ENCODE measurements at regions not wholly inside any gene's neighbourhood (a gene's known extent, or its start where the extent isn't known, plus 50 kb on each side); places are given as distances from the start of the nearest gene placed in this dataset.

- H3K4me1 Mint-ChIP-seq (ENCODE audit: low read depth) = no peaks in the 10 kb centered on the region
- H3K9me3 Mint-ChIP-seq = peaks cover 5% of the 10 kb centered on the region
- no peak overlapping the region for H3K27ac Mint-ChIP-seq
- no peaks in the 10 kb centered on the region for H3K27me3 Mint-ChIP-seq (ENCODE audit: low read depth)
- no peaks in the 10 kb centered on the region for H3K36me3 Mint-ChIP-seq (ENCODE audit: low read depth)
- no peak overlapping the region for H3K4me3 Mint-ChIP-seq
- no peak for DNase-seq (ENCODE audit: low spot score)
These were observed 766.4 kb upstream of the WWC1 start for GRCh38 chr5:167525004-167525403.

DNA sequence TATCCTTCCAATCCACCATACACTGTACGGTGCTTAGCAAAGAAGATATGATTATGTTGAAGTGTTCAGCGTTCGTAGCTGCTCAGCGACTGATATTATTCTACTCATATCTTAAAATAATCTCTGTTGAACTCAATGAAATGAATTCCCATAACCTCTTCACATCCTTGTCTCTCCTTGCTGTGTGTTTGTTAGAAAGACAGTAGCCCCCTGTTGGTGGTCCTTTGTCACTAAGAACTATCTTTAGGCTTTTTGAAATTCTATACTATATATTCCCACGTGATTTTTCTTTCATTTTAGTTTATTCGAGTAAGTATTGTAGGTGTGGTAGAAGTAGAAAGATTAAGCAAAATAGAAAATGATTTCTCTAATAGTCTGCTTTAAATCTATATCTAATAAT lies 762.8 kb upstream of the WWC1 start:
- Mint-ChIP-seq H3K9me3 (no peaks in the 10 kb centered on the region), H3K27ac (no peak overlapping the region), H3K27me3 (ENCODE audit: low read depth) (no peaks in the 10 kb centered on the region), H3K4me1 (ENCODE audit: low read depth) (no peaks in the 10 kb centered on the region), H3K4me3 (no peak overlapping the region), H3K36me3 (ENCODE audit: low read depth) (no peaks in the 10 kb centered on the region)
- no peak for DNase-seq (ENCODE audit: low spot score)

- H3K4me1 Mint-ChIP-seq (ENCODE audit: low read depth) = no peaks in the 10 kb centered on the region
- H3K27ac Mint-ChIP-seq = no peak overlapping the region
- no peak for DNase-seq (ENCODE audit: low spot score)
- H3K9me3 Mint-ChIP-seq = peaks cover 4% of the 10 kb centered on the region
- H3K27me3 Mint-ChIP-seq (ENCODE audit: low read depth) = no peaks in the 10 kb centered on the region
- no peaks in the 10 kb centered on the region for H3K36me3 Mint-ChIP-seq (ENCODE audit: low read depth)
- H3K4me3 Mint-ChIP-seq = no peak overlapping the region
These were observed 760.9 kb upstream of the WWC1 start for GRCh38 chr5:167530548-167530947.

DNA sequence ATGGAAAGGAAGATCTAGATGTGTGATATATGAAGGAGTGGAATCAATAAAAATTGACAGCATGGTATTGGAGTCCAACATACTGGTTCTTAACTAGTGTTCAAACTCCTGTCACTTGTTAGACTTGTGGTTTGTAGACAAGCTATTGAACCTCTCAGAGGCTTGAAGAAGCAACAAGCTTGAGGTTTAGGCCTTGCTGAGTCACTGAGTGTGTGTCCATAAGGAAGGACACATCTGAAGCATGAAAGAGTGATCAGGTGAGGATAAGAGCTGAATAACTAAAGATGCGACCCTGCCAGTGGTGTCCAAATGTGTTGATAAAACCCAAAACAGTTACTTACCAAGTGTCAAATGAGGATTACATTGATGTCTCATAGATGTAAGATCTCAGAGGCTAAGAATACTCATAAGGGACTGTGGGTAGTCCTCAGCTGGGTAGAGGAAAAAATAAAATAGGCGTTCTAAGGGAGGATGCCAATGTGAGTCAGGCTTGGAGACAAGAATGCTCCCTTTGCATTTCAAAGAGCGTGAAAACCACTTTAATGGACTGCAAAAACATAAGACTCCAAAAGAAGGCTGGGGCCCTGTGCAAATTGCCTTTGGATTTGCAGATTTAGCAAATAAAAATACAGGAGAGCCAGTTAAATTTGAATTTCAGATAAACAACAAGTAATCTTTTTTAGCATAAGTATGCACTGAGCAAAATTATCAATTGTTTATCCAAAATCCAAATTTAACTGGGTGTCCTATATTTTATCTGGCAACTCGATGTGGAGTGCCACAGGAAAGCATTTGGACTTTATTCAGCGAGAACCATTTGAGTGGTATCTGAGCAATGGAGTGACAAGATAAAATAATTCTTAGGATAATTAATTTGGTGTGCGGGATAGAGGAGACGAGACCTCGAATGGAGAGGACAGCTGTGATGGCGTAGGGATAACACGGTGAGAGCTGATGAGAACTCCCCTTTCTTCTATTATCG lies 757.3 kb upstream of the WWC1 start:
- Mint-ChIP-seq H3K4me1 (ENCODE audit: low read depth) (no peaks in the 10 kb centered on the region), H3K27ac (no peak overlapping the region), H3K4me3 (no peak overlapping the region), H3K27me3 (ENCODE audit: low read depth) (no peaks in the 10 kb centered on the region), H3K9me3 (peaks cover 4% of the 10 kb centered on the region), H3K36me3 (ENCODE audit: low read depth) (no peaks in the 10 kb centered on the region)
- DNase-seq (ENCODE audit: low spot score) = no peak

DNA sequence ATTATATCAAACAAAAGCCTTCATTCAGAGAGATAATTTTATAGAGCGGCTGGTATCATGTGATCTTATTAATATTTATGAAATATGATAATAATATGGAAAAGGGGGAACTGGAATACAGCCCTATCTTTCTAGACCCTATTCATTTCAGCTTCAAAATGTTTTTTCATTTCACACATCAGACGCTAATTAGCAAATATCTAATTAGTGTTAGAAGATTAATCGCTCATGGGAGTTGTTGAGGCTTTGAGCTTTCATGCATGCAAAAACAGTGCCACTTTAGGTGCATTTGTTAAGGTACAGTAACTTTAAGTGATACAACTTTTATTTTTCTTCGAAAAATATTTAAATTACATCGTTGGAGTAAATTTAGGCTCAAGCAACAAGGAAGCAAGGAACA lies 751.7 kb upstream of the WWC1 start:
- no peaks in the 10 kb centered on the region for H3K36me3 Mint-ChIP-seq (ENCODE audit: low read depth)
- DNase-seq (ENCODE audit: low spot score) = no peak
- H3K4me1 Mint-ChIP-seq (ENCODE audit: low read depth) = no peaks in the 10 kb centered on the region
- H3K9me3 Mint-ChIP-seq = peaks cover 2% of the 10 kb centered on the region
- no peak overlapping the region for H3K27ac Mint-ChIP-seq
- no peaks in the 10 kb centered on the region for H3K27me3 Mint-ChIP-seq (ENCODE audit: low read depth)
- H3K4me3 Mint-ChIP-seq = no peak overlapping the region

DNA sequence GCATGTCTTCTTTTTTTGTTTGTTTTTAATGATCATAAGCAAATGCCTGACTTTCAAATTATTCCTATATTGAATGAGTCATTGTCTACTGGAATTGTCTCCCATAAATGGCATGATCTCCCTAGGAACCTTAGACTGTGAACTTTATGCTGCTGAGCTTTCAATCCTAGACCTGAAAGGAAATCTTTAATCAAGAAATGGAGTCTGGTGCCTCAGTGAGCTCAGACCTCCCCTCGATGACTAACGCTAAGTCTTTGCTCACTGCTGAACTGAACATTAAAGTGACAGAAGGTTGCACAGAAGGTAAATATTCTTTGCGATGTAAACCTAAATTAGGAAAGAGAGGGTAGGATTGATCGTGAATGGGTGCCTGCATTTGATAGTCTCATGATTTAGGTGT lies 745.2 kb upstream of the WWC1 start:
- Mint-ChIP-seq H3K4me1 (ENCODE audit: low read depth) (no peaks in the 10 kb centered on the region), H3K9me3 (no peaks in the 10 kb centered on the region), H3K27ac (no peak overlapping the region), H3K4me3 (no peak overlapping the region), H3K27me3 (ENCODE audit: low read depth) (no peaks in the 10 kb centered on the region), H3K36me3 (ENCODE audit: low read depth) (no peaks in the 10 kb centered on the region)
- DNase-seq (ENCODE audit: low spot score) = no peak

DNA sequence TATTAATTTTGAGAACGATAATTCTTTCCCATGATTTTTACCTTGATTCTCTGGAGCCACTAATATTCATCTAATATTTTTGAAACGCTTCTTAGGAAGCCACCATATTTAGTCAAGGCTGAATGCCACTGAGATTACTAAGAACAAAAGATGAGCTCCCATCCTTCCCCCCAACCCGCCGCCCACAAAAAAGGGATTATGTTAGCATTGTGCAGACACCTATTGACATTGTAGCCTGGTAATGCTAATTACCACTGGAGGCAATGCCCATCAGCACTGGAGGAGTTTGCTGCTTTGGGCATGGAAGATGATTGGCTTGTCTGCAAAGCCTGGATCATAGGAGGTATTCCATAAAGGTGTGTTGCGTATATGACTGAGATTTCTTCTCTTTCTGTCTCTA lies 739.1 kb upstream of the WWC1 start:
- H3K4me3 Mint-ChIP-seq = no peak overlapping the region
- H3K36me3 Mint-ChIP-seq (ENCODE audit: low read depth) = no peaks in the 10 kb centered on the region
- H3K9me3 Mint-ChIP-seq = no peaks in the 10 kb centered on the region
- no peak overlapping the region for H3K27ac Mint-ChIP-seq
- no peak for DNase-seq (ENCODE audit: low spot score)
- no peaks in the 10 kb centered on the region for H3K27me3 Mint-ChIP-seq (ENCODE audit: low read depth)
- H3K4me1 Mint-ChIP-seq (ENCODE audit: low read depth) = no peaks in the 10 kb centered on the region

DNA sequence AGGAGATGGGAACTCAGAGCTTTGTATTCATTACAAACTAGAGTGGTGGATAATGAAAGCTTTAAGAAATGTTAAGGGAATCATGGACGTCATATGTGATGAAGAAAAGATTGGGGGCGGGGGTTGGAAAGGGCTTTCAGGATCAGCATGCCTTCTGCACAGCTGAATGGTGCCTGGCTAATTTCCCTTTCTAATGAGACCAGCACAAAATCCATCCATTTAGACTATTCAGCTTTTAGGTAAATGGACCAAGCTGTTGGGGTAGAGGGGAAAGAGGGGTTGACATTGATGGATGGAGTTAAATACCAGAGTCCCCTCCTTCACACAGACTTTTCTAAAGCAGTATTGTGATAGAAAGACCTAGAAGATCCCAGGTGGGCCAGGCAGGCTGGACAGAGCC lies 737.9 kb upstream of the WWC1 start:
- no peaks in the 10 kb centered on the region for H3K27me3 Mint-ChIP-seq (ENCODE audit: low read depth)
- no peaks in the 10 kb centered on the region for H3K36me3 Mint-ChIP-seq (ENCODE audit: low read depth)
- no peaks in the 10 kb centered on the region for H3K9me3 Mint-ChIP-seq
- no peak for DNase-seq (ENCODE audit: low spot score)
- H3K4me3 Mint-ChIP-seq = no peak overlapping the region
- no peak overlapping the region for H3K27ac Mint-ChIP-seq
- no peaks in the 10 kb centered on the region for H3K4me1 Mint-ChIP-seq (ENCODE audit: low read depth)

DNA sequence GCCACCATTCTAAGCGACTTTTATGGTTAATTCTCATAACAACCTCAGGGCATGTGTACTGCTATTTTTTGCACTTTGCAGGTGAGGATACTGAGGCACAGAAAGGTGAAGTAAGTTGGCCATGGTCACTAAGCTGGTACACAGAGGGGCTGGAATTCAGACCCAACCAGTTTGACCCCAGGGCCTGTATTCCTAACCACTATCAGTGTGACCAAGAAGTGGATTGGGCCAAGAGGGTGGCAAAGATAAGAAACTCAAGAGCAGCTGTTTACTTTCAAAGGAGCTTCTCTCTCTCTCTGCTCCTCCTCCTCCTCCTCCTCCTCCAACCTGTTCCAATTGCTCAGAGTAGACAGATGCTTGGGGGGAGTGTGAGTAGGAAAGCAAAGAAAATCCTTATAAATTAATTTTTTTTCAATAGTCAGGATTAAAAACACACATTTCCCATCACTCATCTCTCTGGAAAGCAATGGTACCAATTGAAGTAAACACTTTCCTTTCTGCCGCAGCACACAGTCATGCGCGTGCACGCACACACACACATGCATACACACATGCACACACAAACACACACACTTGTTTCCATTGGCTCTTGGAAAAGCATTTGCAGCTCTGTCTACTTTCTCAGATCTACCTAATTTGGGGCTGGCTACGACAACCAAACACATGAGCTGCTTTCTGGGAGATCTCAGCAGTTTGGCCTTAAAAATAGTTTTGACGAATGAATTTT lies 736.7 kb upstream of the WWC1 start:
- Mint-ChIP-seq H3K4me3 (no peak overlapping the region), H3K4me1 (ENCODE audit: low read depth) (no peaks in the 10 kb centered on the region), H3K27ac (no peak overlapping the region), H3K27me3 (ENCODE audit: low read depth) (no peaks in the 10 kb centered on the region), H3K9me3 (no peaks in the 10 kb centered on the region), H3K36me3 (ENCODE audit: low read depth) (no peaks in the 10 kb centered on the region)
- DNase-seq (ENCODE audit: low spot score) = no peak

DNA sequence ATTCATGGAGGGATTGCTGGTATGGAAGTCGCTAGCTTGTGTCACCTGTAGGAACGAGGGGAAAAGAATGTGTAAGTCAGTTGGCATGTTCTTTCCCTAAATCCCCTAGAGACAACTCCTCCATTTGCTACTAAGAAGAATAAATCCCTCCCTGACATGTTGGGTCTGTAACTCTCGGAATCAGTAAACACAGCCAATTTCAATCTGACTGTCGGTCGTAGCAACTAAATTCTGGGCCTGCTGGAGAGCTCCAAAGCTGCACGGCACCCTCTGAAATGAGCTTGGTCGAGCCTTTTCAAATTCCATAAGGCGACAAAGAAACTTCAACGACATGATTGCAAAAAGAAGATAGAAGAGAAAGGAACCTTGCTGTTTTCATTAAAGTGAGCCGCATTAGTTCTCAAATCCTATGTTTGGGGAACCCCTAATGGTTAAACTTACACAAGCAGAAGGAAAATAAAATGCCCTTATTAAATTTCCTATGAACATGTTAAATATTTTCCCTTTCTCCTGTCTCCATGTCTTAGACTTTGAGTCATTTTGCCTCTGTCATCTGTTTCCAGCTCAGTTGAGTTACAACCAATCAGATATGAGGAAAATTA lies 735.8 kb upstream of the WWC1 start:
- no peak for DNase-seq (ENCODE audit: low spot score)
- H3K9me3 Mint-ChIP-seq = no peaks in the 10 kb centered on the region
- no peaks in the 10 kb centered on the region for H3K27me3 Mint-ChIP-seq (ENCODE audit: low read depth)
- no peak overlapping the region for H3K4me3 Mint-ChIP-seq
- H3K27ac Mint-ChIP-seq = no peak overlapping the region
- H3K36me3 Mint-ChIP-seq (ENCODE audit: low read depth) = no peaks in the 10 kb centered on the region
- no peaks in the 10 kb centered on the region for H3K4me1 Mint-ChIP-seq (ENCODE audit: low read depth)

- Mint-ChIP-seq H3K27ac (no peak overlapping the region), H3K36me3 (ENCODE audit: low read depth) (no peaks in the 10 kb centered on the region), H3K4me3 (no peak overlapping the region), H3K27me3 (ENCODE audit: low read depth) (no peaks in the 10 kb centered on the region), H3K4me1 (ENCODE audit: low read depth) (no peaks in the 10 kb centered on the region), H3K9me3 (no peaks in the 10 kb centered on the region)
- DNase-seq (ENCODE audit: low spot score) = no peak
These were observed 734.1 kb upstream of the WWC1 start for GRCh38 chr5:167557359-167557758.

GRCh38 chr5:167561796-167562195 lies 729.6 kb upstream of the WWC1 start:
- no peaks in the 10 kb centered on the region for H3K27me3 Mint-ChIP-seq (ENCODE audit: low read depth)
- no peaks in the 10 kb centered on the region for H3K9me3 Mint-ChIP-seq
- no peaks in the 10 kb centered on the region for H3K36me3 Mint-ChIP-seq (ENCODE audit: low read depth)
- H3K4me1 Mint-ChIP-seq (ENCODE audit: low read depth) = no peaks in the 10 kb centered on the region
- DNase-seq (ENCODE audit: low spot score) = no peak
- H3K27ac Mint-ChIP-seq = no peak overlapping the region
- no peak overlapping the region for H3K4me3 Mint-ChIP-seq

DNA sequence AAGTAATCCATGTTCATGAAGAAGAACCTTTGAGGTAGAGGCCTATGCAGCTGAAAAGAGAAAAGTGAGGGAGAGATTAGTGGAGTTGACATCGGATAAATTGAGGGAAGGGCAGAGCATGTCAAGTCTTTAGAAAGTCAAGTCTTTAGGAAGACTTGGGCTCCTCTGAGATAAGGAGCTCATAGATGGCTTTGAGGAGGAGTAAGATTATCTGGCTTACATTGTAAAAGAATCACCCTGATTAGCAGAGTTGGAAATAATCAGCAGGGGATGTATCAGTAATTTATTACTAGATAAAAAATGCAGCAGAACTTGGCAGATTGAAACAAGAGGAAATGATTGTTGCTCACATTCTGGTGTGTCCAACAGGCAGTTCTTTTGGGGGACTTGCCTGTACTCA lies 727.2 kb upstream of the WWC1 start:
- H3K27me3 Mint-ChIP-seq (ENCODE audit: low read depth) = no peaks in the 10 kb centered on the region
- DNase-seq (ENCODE audit: low spot score) = no peak
- no peak overlapping the region for H3K4me3 Mint-ChIP-seq
- no peaks in the 10 kb centered on the region for H3K36me3 Mint-ChIP-seq (ENCODE audit: low read depth)
- no peak overlapping the region for H3K27ac Mint-ChIP-seq
- no peaks in the 10 kb centered on the region for H3K4me1 Mint-ChIP-seq (ENCODE audit: low read depth)
- H3K9me3 Mint-ChIP-seq = no peaks in the 10 kb centered on the region
